ENCODE measurements at regions not wholly inside any gene's neighbourhood (a gene's known extent, or its start where the extent isn't known, plus 50 kb on each side); places are given as distances from the start of the nearest gene placed in this dataset.

DNA sequence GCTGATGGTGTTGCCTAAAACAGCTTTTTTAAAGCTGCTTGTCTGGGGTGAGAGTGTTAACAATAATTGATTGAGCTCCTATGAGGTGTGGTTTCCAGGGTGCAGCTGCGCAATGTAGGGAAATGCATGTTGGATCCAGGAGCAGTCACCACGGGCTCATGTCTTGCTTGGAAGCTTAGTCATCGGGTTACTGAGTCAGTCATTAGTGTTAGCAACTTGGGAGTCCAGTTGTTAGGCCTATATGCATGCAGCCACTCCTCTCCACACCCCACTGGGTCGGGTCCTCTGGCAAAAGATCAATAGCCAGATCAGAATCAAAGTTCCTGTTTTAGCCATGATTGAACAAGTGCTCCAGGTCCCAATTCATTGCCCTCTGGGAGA, 271.7 kb upstream of the CHD6 start:
- peaks cover 2% of the 10 kb centered on the region for H3K27me3 ChIP-seq (ENCODE audit: insufficient read depth, poor library complexity, severe bottlenecking)
- H3K4me3 ChIP-seq (replicated peaks; ENCODE audit: insufficient read depth, low read length), result no peak overlapping the region
- no peak for TF ChIP-seq POLR2AphosphoS5 (IDR thresholded peaks at IDR 0.05; ENCODE audit: low read depth)
- TF ChIP-seq, protein P1, sequence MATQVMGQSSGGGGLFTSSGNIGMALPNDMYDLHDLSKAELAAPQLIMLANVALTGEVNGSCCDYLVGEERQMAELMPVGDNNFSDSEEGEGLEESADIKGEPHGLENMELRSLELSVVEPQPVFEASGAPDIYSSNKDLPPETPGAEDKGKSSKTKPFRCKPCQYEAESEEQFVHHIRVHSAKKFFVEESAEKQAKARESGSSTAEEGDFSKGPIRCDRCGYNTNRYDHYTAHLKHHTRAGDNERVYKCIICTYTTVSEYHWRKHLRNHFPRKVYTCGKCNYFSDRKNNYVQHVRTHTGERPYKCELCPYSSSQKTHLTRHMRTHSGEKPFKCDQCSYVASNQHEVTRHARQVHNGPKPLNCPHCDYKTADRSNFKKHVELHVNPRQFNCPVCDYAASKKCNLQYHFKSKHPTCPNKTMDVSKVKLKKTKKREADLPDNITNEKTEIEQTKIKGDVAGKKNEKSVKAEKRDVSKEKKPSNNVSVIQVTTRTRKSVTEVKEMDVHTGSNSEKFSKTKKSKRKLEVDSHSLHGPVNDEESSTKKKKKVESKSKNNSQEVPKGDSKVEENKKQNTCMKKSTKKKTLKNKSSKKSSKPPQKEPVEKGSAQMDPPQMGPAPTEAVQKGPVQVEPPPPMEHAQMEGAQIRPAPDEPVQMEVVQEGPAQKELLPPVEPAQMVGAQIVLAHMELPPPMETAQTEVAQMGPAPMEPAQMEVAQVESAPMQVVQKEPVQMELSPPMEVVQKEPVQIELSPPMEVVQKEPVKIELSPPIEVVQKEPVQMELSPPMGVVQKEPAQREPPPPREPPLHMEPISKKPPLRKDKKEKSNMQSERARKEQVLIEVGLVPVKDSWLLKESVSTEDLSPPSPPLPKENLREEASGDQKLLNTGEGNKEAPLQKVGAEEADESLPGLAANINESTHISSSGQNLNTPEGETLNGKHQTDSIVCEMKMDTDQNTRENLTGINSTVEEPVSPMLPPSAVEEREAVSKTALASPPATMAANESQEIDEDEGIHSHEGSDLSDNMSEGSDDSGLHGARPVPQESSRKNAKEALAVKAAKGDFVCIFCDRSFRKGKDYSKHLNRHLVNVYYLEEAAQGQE (IDR thresholded peaks at IDR 0.05; ENCODE audit: insufficient replicate concordance, low read depth), result no peak
- no peak for TF ChIP-seq GABPA (IDR thresholded peaks at IDR 0.05; ENCODE audit: low read depth)
- TF ChIP-seq SPI1 (IDR thresholded peaks at IDR 0.05; ENCODE audit: borderline replicate concordance, low read depth), result no peak
- TF ChIP-seq, protein P2, sequence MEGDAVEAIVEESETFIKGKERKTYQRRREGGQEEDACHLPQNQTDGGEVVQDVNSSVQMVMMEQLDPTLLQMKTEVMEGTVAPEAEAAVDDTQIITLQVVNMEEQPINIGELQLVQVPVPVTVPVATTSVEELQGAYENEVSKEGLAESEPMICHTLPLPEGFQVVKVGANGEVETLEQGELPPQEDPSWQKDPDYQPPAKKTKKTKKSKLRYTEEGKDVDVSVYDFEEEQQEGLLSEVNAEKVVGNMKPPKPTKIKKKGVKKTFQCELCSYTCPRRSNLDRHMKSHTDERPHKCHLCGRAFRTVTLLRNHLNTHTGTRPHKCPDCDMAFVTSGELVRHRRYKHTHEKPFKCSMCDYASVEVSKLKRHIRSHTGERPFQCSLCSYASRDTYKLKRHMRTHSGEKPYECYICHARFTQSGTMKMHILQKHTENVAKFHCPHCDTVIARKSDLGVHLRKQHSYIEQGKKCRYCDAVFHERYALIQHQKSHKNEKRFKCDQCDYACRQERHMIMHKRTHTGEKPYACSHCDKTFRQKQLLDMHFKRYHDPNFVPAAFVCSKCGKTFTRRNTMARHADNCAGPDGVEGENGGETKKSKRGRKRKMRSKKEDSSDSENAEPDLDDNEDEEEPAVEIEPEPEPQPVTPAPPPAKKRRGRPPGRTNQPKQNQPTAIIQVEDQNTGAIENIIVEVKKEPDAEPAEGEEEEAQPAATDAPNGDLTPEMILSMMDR (IDR thresholded peaks at IDR 0.05; ENCODE audit: insufficient read depth, low read length), result no peak
- DNase-seq (ENCODE audit: low read depth in 1 of 2, low spot score in 1 of 2), result no peak
- H3K27ac ChIP-seq (replicated peaks), result no peak overlapping the region

DNA sequence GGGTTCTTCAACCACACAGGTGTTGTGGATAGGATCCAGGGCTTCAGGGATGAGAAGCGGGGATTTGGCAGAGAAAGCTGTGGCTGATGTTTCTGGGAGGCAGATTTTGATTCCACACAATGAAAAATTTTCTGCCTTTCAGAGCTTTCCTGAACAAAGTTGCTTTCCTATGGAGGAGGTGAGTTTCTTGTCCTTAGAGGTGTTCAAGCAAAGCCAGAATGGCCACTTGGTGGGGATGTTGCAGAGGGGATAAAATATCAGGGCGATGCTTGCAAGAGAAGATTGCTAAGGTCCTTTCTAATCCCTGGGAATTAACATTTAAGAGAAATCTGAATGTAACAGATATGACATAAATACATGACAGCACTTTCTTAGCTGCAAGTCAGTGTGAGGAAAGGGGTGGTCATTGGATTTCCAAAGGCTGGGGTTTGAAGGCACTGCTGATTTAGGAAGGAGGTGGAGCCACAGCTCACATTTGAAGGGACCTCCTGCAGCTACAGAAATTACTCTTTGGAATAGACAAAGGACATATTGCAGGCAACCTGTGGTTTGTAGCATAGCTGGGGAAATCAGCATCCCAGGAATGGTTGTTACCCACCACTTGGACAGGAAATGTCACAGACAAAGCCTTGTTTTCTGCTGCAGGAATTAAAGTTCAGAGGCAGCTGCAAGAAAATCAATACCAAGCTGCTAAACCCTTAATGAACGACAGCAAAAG, 271.1 kb upstream of the CHD6 start:
- no peak overlapping the region for H3K4me3 ChIP-seq (replicated peaks; ENCODE audit: insufficient read depth, low read length)
- DNase-seq (ENCODE audit: low read depth in 1 of 2, low spot score in 1 of 2), result no peak
- no peak overlapping the region for H3K27ac ChIP-seq (replicated peaks)
- TF ChIP-seq, protein P1 (IDR thresholded peaks at IDR 0.05; ENCODE audit: insufficient replicate concordance, low read depth), result no peak
- TF ChIP-seq POLR2AphosphoS5 (IDR thresholded peaks at IDR 0.05; ENCODE audit: low read depth) (no peak), GABPA (IDR thresholded peaks at IDR 0.05; ENCODE audit: low read depth) (no peak), SPI1 (IDR thresholded peaks at IDR 0.05; ENCODE audit: borderline replicate concordance, low read depth) (no peak)
- TF ChIP-seq, protein P2 (IDR thresholded peaks at IDR 0.05; ENCODE audit: insufficient read depth, low read length), result no peak
- peaks cover 2% of the 10 kb centered on the region for H3K27me3 ChIP-seq (ENCODE audit: insufficient read depth, poor library complexity, severe bottlenecking)

DNA sequence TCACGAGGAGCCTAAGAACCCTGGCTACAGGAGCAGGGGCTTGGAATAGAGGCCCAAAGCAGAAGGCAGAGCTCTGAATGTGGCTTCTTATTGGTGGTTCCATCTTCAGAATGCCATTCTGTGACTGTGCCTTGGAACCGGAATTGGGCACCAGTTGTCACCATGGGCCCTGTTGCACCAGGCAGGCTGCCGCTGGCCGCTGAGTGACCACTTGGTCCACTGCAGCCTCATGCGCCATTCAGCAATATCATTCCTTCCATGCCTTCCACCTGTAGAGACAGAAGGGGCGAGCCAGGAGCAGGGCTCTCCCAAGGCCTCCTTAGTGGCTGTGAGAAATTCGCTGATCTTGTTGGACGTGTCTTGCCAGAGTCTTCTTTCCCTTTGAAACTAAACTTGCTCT, 270.3 kb upstream of the CHD6 start:
- TF ChIP-seq POLR2AphosphoS5 (IDR thresholded peaks at IDR 0.05; ENCODE audit: low read depth) (no peak), GABPA (IDR thresholded peaks at IDR 0.05; ENCODE audit: low read depth) (no peak), SPI1 (IDR thresholded peaks at IDR 0.05; ENCODE audit: borderline replicate concordance, low read depth) (no peak)
- TF ChIP-seq, protein P1 (IDR thresholded peaks at IDR 0.05; ENCODE audit: insufficient replicate concordance, low read depth), result no peak
- TF ChIP-seq, protein P2 (IDR thresholded peaks at IDR 0.05; ENCODE audit: insufficient read depth, low read length), result no peak
- Histone ChIP-seq H3K27me3 (ENCODE audit: insufficient read depth, poor library complexity, severe bottlenecking) (peaks cover 2% of the 10 kb centered on the region), H3K4me3 (replicated peaks; ENCODE audit: insufficient read depth, low read length) (no peak overlapping the region), H3K27ac (replicated peaks) (no peak overlapping the region)
- no peak for DNase-seq (ENCODE audit: low read depth in 1 of 2, low spot score in 1 of 2)

Measured in HL-60 (cell line).